GM18868 (cell line): ENCODE measurements at regions not wholly inside any gene's neighbourhood (a gene's known extent, or its start where the extent isn't known, plus 50 kb on each side); places are given as distances from the start of the nearest gene placed in this dataset.
"Not testable (repeated sequence)": the region's sequence is repeated elsewhere in the genome, so short reads cannot be mapped to it uniquely, and the experiment has no call there.

Experiments
- ATAC-seq: cut with Tn5 transposase; IDR thresholded peaks from one replicate; pipeline ENCODE4 v1.9.1; 2021; ENCODE audit warnings: mild to moderate bottlenecking, moderate library complexity; ENCODE audit not compliant: unreplicated experiment

DNA sequence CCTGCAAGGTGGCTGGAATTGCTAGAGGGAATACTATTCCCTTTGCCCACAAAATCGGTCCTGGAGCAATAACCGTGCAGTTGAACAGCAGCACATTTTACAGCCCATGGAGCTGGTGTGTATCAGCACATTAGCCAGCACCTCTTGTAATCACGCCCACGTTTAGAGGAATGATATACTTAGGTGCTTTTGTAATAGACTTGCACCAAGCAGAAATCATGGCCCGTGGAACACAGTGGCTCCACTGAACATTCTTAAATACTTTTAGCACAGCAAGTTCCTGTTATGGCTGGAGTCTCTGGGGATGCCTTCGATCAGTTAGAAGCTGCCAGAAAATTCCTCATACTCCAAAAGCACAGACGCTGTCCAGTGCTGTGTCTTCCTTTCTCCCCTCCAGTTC, 218.1 kb upstream of the FAM78B start:
- no peak for ATAC-seq

DNA sequence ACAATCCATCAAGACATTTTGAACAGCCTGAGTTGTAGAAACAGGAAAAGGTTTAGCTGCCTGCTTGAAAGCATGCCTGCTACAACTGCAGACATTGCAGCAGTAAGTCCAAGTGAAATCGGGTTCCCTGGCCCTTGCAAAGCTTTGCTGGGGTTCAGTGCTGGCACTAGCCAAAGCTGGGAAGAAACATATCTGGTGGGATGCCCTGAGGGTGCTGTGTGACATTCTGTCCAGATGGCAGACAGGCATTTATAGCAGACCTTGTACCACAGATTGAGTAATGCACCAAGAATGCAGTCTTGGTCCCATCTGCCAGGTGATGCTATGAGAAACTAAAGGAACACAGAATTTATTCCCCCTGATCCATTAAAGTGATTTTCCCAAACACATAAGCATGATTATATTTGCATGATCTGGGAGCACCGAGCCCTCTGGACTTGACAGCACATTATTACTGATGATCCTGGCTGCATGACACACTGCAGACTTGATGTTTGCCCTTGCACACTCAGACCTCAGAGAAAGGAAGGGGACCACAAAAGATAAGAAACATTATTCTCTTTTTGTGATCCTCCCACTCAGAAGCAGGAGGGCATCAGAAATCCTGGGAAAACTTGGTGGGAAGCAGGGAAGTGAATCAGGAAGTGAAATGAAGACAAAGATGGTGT, 223.7 kb upstream of the FAM78B start:
- ATAC-seq, result no peak

DNA sequence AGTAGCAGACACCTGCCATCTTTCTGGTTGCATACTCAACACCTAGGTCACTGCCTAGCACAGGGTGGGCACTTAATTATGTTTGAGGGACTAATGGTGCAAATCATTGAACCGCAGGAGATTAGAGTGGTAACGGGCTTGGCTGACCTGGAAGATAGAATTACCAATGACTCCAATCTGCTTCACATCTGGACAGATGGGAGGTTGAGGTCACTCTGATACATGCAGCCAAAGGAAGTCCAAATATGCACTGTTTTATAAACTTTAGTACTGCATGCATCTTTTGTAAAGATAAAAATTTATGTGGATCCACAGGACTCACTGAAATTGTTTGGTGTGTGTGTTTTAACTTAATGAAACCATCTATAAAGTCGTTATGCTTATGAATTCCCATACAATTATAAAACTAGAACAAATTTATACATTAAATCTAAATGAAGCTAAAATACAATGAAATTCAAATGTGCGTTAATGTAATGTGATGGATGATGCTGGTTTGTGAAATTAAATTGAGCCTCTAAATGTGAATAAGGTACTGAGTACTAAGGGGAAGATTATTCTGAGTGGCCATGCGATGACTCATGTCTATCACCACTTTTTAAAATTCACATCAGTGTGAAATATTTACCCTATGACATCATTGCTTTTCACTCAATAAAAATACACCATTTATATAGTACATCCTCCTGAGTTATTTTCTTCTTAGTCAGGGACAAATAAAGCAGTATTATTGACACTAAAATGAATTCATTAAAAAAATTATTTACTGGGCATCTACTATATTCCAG, 224.7 kb upstream of the FAM78B start:
- no peak for ATAC-seq

DNA sequence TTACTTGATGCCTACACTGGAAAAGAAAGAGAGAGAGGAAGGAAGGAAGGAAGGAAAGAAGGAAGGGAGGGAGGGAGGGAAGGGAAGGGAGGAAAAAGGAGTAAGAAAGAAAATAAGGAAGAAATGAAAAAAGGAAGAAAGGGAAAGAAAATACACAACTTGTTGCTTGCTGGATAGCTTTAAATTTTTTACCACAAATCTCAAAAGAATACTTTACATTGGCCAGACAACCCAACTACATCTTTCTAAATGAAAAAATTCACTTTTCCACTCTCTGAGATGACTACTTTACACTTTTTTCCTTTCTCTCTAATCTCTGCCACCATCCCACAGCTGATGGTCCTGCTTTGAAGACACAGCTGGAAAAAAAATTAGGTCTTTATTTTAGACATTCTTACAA, 228.9 kb upstream of the FAM78B start:
- ATAC-seq, result no peak

DNA sequence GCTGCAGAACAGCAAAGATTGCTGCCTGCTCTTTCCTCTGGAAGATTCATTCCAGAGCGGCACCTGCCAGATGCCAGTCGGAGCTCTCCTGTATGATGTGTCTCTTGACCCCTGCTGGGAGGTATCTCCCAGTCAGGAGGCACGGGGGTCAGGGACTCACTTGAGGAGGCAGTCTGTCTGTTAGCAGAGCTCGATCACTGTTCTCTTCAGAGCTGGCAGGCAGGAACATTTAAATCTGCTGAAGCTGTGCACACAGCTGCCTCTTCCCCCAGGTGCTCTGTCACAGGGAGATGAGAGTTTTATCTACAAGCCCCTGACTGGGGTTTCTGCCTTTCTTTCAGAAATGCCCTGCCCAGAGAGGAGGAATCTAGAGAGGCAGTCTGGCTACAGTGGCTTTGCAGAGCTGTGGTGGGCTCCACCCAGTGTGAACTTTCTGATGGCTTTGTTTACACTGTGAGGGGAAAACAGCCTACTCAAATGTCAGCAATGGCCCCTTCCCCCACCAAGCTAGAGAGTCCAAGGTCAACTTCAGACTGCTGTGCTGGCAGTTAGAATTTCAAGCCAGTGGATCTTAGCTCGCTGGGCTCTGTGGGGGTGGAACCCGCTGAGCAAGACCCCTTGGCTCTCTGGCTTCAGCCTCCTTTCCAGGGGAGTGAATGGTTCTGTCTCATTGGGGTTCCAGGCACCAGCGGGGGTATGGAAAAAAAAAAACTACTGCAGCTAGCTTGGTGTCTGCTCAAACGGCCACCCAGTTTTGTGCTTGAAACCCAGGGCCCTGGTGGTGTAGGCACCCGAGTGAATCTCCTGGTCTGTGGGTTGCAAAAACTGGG, 242.7 kb upstream of the FAM78B start:
- ATAC-seq, result not testable (repeated sequence)

DNA sequence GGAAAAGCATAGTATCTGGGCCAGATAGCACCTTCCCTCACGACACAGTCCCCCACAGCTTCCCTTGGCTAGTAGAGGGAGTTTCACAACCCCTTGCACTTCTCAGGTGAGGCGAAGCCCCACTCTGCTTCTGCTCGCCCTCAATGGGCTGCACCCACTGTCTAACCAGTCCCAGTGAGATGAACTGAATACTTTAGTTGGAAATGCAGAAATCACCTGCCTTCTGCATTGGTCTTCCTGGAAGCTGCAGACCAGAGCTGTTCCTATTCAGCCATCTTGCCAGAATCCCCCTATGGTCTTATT, 243.2 kb upstream of the FAM78B start:
- no peak for ATAC-seq

DNA sequence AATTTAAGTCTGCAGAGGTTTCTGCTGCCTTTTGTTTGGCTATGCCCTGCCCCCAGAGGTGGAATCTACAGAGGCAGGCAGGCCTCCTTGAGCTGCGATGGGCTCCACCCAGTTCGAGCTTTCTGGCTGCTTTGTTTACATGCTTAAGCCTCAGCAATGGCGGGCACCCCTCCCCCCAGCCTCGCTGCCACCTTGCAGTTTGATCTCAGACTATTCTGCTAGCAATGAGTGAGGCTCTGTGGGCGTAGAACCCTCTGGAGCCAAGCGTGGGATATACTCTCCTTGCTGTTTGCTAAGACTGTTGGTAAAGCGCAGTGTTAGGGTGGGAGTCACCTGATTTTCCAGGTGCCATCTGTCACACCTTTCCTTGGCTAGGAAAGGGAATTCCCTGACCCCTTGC, 250.0 kb upstream of the FAM78B start:
- not testable (repeated sequence) for ATAC-seq

DNA sequence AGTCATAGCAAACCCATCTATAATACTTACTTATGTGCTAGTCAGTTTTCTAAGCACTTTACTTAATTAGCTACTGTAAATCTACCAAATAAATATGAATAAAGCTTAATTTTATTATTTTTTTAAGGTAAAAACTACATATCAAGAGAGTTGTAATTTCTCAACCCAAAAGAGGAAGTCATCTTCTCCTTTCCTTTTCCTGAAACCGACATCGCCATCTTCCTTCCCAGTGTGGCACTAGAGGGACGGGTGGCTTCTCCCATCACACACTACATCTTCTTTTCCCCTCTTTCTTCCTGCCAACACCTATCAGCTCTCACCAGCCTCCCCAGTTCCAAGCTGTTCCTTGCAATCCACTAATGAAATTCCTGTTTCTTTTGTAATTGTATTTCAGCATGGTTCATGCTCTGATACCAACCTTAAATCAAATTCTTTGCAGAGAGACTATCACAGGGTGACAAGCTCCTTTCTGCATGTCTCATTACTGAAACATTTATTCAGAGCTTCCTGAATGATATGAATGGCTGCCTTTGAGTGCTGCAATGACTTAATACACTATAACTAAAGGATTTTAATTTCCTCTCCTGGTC, 251.6 kb upstream of the FAM78B start:
- no peak for ATAC-seq

DNA sequence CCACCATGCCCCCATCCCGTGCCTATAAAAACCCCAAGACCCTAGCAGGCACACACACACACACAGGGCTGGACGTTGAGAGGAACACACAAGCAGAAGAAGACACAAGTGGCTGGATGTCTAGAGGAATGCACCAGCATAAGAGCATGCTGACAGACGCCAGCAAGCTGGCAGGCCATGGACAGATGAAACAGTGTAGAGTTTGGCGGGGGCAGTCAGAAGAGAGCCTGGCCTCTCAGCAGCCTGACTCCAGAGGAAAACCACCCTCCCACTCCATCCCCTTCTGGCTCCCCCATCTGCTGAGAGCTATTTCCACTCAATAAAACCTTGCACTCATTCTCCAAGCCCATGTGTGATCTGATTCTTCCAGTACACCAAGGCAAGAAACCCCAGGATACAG, 255.8 kb upstream of the FAM78B start:
- not testable (repeated sequence) for ATAC-seq

DNA sequence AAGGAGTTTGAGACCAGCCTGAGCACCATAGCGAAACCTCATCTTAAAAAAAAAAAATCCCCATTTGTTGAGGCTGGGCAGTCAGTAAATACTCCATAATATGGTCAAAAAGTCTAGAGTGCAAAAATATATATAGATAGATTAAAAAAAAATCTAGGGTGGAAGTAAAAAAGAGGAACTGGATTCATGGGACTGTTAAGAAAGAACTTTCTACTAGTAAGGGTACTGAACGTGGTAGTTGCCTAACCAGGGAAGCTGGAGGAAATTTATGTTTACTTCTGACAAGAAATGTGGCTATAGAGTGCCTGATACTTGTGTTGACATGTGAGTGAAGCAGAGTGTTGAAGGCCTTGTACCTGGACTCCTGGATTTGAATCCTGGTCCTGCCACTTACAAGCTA, 265.9 kb upstream of the FAM78B start:
- no peak for ATAC-seq

DNA sequence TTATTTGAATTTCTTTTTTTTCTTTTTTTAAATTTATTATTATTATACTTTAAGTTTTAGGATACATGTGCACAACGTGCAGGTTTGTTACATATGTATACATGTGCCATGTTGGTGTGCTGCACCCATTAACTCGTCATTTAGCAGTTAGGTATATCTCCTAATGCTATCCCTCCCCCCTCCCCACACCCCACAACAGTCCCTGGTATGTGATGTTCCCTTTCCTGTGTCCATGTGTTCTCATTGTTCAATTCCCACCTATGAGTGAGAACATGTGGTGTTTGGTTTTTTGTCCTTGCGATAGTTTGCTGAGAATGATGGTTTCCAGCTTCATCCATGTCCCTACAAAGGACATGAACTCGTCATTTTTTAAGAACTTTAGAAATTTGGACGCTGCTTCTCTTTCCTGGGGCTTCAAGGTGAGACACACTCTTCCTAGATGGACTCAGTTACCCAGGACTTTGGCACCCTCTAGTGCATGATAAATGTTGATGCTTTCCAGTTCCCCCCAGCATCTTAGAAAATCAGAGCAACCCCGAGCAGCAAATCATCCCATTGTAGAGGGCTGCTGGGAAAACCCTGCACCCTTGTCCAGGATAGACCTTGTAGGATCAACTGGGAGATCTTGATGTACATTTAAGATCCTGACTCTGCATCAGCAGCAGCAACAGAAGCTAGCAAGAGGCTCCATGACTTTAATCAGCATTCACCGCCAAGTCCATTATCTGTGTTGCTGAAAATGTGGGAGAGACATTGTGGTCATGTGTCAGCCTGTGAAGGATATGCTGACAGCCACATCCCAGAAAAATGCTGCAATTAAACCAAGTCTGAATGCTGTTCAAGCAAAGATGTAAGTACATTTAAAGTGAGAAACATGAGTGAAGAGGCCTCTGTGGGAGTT, 266.9 kb upstream of the FAM78B start:
- ATAC-seq, result peak; percentile 79

DNA sequence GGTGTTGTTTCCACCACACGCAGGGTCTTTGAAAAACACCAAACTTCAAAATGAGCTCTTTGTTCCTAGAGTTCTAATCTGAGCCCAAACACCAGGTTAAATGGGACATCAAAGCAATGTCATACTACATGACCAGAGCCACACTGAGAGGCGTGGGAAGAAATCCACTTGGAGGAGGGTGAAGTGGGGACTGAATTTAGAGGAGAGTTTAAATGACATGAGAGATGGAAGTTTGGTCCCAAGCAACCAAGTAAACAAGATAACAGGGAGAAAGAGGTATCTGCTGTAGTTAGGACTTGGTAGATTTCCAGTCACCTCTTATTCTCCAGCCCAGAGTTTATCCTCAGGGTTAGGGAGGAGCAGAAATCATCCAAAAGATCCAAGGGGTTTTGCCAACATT, 290.9 kb upstream of the FAM78B start:
- ATAC-seq, result no peak

DNA sequence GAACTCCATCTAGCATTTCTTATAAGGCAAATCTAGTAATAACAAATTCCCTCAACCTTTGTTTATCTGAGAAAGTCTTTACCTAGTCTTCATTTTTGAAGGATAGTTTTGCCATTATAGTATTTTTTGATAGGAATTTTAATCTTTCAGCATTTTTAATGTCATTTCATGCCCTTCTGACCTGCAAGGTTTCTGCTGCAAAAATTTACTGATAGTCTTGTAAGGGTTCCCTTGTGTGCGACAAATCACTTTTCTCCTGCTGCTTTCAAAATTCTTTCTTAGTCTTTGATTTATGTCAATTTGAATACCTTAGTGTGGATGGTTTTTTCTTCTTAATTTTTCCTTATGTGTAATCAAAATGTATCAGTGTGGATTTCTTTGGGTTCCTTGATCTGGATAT, 297.5 kb upstream of the FAM78B start:
- ATAC-seq, result no peak

DNA sequence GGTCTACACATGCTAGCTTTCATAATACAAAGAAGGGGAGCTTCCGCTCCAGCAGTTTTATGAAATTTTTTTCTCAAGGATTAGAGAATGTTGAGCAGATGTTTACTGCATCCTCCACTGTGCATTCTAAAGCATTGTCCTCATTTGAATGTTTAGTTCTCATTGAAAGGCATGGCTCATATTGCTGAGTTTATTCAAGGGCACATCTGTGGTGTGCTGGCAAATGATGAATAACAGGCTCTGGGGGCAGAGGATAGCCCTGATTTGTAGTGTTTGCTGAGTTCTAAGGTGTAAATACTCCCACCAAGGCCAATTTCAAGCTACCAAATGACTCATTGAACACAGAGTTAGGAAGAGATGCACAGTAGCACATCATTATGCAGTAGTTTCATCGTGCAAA, 303.2 kb upstream of the FAM78B start:
- no peak for ATAC-seq

DNA sequence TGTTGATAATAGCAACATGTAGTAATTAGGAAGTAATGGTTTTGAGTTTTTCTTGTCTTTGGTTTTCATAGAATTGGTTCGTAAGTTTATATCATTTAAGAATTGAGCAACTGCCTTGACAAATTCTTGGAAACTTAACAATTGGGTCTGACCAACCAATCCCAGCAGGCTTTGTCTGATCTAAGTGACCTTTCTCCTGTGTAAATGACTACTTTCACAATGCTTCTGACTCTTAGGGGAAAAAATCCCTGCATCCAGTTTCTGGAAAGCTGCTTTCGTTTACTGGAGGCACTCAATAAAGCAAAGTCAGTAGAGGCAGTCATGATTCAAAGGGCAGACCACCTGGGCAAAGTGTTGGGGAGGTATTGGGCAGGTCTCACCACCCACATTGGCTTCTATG, 303.6 kb upstream of the FAM78B start:
- no peak for ATAC-seq

DNA sequence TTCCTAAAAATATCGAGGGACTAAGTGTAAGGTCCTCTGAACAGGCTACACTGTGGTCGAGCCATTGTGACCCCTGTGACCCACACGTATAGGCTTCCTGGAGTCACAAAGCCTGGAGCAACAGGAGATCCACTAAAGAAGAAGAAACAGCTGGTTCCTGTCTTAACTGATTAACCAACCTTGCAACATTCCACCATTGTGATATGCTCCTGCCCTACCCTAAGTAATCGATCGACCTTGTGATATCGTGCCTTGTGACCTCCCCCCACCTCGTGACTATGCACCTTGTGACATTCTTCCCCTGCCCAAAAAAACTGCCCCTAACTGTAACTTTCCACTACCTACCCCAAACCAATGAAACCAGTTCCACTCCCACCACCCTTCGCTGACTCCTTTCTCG, 304.6 kb upstream of the FAM78B start:
- ATAC-seq, result no peak

DNA sequence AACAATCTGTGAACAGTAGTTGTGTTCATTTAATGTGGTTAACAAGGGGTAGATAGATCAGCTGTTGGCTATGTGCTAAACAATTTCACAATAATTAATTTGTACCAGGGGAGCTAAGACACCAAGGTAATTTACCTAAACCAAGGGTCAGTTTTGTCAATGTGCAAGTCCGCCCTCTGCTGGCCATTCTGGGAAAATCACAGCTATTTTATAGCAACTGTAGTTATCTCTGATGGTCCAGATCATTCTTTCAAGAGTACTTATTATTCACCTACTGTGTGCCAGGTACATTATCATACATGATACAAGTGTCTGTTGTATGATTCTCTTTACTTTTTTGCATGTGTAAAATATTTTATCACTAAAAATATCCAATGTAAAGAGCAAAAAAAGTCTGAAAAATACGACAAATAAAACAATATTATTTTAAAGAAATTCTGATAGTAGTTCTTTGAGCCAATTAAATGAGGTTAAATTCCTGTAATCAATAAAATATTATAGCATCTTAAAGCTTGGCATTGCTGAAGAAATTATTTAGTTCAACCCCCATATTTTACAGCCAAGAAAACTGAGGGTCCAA, 312.3 kb upstream of the FAM78B start:
- ATAC-seq, result peak; percentile 77

DNA sequence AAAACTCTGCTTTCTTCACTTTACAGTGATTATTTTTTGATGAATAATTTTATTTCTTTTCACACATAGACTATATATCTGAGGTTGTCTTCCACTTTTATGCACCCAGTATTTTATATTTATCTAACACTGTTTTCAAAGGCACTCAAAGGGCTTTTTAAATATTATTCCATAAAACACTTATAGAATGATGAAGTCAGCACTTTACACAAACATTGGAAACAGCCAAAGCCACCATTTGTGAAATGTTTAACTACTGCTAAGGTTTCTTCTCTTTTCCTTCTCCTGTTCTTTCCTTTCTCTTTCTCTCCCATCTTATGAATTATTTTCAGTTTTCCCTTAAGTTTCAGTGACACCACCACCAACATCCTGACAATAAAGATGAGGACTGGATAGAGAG, 317.7 kb upstream of the FAM78B start:
- no peak for ATAC-seq

DNA sequence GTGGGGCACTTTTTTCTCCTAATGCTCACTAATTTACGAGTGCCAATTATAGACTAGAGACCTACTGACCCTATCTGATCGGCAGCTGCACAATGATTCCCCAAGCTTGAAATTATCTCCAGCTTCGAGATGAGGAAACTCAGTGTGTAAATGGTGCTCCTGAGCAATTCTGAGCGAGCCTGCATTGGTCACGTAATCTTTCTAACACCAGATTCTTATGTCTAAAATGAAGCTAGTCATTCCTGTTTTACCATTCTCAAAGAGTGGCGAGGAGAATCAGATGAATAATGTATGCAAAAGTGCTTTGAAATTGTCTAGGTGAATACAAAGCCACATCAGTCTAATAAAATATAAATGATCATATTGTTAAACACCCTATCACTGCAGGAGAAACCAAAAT, 318.1 kb upstream of the FAM78B start:
- ATAC-seq, result no peak

DNA sequence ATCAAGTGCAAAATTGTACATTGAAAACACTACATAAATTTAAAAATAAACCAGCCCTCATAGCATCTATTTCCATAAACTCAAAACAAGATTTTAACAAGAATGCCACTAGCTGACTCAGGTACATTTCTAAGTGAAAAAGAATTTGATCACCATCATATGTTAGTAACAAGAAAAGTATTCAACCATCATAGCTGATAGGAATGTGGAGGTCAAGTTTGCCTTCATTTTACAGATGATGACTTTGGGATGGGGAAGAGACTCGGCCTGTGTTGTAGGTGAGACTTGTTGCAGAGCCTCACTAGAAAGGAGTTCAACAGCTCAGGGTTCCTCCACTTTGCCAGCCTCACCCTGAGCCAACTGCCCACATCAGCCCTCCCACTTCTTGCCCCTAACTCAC, 318.8 kb upstream of the FAM78B start:
- ATAC-seq, result no peak
